Left colon (tissue), 2 donors: ENCODE measurements at regions not wholly inside any gene's neighbourhood (a gene's known extent, or its start where the extent isn't known, plus 50 kb on each side); places are given as distances from the start of the nearest gene placed in this dataset.

Source experiments
- ATAC-seq: fragments of 200-7000 bp; cut with Tn5 transposase; one replicate; pipeline ENCODE4 v1.9.1; 2020; ENCODE audit warnings: mild to moderate bottlenecking, moderate library complexity
- DNase-seq, 2 donors: peaks; one replicate each; pipeline ENCODE4 v3.0.0-alpha.2; 2020
- intact Hi-C, 2 donors: fragments of 100-400 bp; cut with DNase I in 1 of 2; cut with micrococcal nuclease in 1 of 2; formaldehyde crosslinking; loops; one replicate each; pipeline versions ENCODE4 v1.11.2 to v1.14.0; 2022; cut with DNase I, micrococcal nuclease
- donor health status: DM: no; HTN: no; CAD: no.
- donor health status: DM: yes; HTN: yes; CAD: no.

DNA sequence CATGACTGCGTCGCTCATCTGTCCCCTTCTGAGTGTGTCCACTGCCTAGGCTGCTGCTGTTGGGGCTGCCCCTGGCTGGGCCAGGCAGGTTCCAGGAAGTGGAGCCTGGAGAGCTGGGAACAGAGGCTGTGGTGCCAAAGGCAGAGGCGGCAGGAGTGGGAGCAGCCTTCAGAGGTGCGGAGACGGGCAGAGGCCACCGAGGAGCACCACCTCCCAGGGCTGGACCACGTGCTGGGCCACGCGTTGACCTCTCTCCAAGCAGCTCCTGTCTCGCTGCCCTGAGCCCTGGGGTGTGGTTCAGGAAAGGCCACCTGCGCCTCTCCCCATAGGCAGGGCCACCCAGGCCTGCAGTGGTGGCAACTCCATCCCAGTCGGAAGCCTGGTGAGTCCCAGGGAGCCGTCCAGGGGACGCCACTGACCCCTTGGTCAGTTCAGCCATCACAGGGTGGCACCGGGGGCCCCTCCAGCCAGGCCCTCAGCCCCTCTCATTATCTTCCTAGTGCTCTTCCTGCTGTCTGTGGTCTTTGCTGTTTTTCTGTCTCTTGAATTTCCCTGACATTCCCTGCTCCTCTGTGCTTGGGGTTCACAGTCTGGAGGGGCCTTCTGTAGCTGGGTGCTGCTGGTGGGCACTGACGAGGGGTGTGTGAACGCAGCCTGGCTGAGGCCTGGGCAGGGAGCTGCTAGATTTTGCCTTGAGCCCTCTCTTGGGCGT lies 122.8 kb upstream of the HS6ST1 start:
- intact Hi-C loops = no loop called here
- ATAC-seq (no peak), DNase-seq (peak in 1 of 2 donors; percentile 23)

DNA sequence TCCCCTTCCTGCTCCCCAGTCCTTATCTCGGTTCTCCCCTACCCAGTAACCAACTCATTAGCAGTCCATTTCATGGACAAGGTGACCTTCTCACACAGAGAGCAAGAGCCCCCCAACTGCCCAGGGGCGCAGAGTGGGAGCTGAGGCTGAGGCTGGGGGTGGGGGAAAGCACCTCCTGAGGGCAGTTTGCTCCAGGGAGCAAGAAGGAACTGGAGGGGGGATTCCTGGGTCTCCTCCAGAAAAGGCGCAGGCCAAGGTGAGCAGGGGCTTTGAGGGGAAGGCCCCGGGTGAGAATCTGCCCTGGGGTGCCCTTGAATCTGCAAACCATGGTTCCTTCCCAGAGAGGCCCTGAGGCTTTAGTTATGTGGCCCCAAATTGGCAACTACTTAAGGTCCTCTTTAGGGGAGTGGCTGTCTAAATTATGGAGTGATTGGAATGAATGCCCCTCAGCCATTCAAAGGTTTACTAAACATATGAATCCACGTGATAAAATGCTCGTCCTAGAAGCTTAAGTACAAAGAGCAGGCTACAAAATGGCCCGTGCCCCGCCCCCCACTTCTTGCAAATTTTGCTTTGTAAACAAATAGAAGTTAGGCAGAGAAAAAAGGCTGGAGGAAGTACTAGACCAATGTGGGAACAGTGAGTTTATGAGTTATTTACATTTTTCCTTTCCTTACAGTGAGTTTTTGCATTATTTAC lies 123.5 kb upstream of the HS6ST1 start:
- intact Hi-C loops = no loop called here
- ATAC-seq (peak; percentile 83), DNase-seq (peak; percentile 59 to 81)

DNA sequence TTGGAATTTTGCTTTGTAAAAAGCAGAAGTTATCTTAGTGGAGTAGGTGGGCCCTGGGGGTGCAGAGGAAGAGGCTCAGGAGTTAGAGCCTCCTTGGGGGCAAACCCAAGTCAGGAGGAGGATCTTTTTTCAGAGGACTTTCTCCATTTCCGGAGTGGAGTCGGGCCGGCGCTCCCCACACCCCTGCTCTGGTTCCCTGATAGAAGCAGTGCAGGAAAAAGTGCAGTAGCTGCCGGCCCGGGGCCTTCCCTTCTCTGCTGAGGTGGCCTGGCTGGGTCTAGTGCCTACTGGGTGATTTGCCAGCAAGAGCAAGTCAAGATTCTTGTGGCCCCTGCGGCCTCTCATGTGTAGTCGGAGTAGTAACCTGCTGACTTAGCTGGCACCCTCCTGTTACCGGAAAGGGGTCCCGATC lies 124.2 kb upstream of the HS6ST1 start:
- peak in 1 of 2 donors; percentile 14 for DNase-seq
- ATAC-seq = no peak
- intact Hi-C loops = no loop called here

DNA sequence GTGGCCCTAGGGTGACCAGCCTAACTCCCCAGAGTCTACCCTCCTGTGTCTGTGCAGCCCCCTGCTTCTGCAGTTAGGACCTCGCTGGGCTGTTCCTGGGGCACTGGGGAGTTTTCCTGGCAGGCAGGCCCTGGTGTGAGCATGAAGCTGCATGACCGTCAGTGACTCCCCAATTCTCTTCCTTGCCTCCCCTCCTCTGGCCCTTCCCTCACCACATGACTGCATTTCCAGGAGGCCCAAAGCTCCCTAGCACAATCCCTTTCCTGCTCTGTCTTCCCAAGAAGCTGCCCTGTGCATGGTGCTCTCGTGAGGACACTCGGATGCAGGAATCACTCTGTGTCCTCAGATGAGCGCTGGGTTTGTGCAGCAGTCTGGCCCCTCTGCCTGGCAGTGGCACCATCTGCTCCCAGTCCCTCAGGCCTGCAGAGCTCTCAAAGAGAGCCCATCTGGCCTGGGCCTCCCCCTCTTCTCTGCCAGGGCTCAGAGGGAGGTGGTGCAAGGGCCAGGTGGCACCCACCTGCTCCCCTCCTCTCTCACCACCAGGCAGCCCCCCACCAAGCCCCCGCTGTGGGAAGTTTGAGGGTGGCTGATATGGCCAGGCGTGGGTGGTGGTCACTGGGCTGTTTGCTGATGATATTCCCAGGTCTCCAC lies 125.6 kb upstream of the HS6ST1 start:
- no peak for ATAC-seq
- intact Hi-C loops = no loop called here
- no peak for DNase-seq

DNA sequence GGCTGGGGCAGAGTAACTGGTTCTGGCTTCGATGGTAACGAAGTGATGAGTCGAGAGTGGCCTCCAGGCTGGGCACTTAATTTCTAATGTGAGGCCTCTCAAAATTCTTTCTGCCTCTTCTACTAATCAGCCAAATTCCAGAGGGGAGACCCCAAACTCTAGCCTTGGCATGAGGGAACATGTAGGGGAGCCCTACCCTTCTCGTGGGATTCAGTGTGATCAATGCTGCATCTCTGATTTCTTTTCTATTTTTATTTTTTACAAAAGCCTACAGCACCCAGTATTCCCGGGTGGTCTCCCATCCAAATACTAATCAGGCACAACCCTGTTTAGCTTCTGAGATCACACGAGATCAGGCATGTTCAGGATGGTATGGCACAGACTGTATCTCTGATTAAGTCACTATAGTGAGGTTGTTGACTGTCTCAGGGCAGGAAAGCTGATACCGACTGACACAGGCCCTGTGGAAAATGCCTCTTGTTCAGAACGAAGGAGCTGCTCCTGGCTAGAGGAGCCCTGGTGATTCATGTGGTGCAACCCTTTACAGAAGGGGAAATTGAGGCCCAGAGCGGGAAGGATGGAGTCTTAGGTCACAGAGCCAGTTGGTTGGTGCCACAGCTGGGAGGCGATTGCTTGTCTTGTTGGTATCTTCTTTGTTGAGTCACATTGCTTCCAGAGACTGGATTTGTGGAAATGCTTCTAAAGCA lies 126.3 kb upstream of the HS6ST1 start:
- ATAC-seq (no peak), DNase-seq (no peak)
- intact Hi-C loops = no loop called here

GRCh38 chr2:128445523-128445900 lies 126.8 kb upstream of the HS6ST1 start:
- no peak for DNase-seq
- intact Hi-C loops = no loop called here
- ATAC-seq = no peak

DNA sequence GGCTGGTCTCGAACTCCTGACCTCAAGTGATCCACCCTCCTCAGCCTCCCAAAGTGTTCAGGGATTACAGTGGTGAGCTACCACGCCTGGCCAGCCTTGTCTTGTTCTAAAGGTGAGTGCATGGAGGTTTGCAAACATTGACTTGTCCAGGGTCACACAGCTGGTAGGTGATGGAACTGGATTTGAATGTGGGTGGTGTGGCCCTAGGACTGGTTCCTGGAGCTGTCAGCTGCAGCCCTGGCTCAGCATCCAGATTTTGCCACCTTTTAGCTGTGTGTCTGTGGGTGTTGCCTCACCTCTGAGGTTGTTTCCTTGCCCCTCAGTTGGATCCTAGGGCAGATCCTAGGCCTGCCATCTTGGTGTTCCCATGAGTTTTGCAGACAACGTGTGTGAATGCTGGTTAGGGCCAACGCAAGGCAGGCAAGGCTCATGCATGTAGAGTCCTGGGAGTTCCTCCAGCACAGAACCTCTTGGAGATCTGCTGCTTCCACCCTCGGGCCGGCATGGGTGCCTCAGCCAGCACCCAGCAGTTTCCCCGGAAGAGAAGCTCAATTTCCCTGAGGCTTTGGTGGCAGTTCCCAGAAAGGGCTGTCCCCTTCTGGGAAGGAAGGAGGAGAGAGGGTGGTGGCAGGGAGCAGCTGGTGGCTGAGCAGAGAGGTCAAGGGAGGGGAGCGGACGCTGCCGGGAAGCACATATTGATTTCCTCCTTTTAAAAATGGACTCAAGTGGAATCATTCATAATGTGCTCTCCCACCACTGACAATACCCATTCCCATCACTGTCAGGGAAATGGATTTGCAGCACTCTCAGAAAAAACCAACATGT lies 127.6 kb upstream of the HS6ST1 start:
- ATAC-seq = no peak
- no peak for DNase-seq
- intact Hi-C loops = no loop called here

DNA sequence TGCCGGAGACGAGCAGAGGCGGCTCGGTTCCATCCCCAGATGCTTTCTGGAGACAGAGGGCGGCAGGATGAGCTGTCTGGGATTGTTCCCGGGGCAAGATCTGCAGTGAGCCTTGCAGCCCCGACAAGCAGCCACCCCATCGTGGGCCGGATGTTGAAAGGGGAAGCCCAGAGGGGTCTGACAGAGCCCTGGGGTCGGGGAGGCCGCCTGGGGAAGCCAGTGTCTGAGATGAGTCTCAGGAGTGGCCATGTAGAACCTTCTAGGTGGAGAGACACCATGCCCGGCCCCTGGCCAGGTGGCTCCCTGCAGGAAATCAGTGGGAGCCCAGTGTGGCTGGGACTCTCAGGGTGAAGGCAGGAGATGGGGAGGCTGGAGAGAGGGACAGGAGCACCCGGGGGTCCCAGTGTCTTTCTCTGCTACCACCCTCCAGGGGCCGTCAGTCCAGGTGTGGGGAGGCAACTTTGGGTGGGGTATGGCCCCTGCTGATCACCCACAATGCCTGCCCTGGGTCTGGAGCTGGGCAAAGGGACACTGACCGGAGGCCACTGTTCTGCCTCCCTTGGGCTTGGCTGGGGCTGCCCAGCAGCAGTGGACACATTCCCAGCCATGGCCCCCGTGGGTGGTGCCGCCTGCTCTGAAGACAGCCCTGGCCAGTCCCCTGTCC lies 128.3 kb upstream of the HS6ST1 start:
- DNase-seq = no peak
- intact Hi-C loops = no loop called here
- no peak for ATAC-seq

DNA sequence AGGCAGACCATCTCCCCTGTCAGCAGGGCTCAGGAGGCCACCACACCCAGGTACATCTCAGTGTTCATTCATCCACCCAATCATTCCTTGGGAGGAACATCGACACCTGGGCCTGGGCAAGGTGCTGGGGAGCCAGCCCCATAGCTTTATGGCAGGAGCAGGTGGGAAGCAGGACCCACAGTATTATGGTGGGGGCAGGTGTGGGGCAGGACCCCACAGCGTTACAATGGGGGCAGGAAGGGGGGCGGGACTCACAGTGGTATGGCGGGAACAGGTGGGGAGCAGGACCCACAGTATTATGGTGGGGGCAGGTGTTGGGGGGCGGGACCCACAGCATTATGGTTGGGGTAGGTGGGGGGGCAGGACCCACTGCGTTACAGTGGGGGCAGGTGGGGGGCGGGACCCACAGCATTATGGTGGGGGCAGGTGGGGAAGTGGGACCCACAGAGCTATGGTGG lies 128.9 kb upstream of the HS6ST1 start:
- intact Hi-C loops = no loop called here
- ATAC-seq (no peak), DNase-seq (no peak)

GRCh38 chr2:128448331-128449225 lies 129.9 kb upstream of the HS6ST1 start:
- no peak for DNase-seq
- intact Hi-C loops = no loop called here
- ATAC-seq = no peak

- ATAC-seq (no peak), DNase-seq (no peak)
- intact Hi-C loops = no loop called here
Measured at GRCh38 chr2:128449226-128450061, 130.8 kb upstream of the HS6ST1 start.

DNA sequence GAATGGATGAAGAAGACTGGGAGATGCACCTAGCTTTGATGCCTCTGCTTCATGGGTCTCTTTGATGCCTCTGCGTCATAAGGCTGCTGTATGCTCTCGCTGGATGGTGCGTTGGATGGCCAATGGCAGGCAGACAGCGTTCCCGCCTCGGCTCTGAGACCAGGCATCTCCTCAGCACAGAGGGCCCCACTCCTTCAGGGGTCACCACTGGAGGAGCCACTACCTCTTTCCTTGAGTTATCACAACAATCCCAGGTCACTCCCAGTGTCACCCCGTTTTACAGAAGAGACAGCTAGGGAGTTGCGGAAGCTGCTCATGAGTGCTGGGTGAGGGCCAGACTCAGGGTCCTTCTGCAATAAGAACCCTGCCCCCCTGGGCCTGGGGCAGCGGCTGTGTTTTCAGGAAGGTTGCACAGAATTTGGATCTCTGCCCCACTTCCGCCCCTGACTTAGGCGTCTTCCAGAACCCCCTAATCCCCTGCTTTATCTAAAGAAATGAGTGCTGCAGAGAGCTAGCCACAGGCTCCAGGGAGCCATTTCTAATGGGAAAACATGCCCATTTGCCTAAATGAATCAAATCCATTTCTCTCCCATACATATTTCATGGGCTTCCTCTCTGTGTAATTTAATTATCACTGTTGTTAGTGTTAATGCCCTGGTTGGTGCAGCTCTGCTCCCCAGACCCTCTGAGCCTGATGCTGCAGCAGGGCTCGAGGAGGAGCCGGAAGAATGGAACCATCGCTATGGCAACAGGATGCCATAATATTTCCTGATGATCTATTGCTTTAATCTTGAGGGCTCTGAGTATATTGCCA lies 131.8 kb upstream of the HS6ST1 start:
- intact Hi-C loops = no loop called here
- no peak for ATAC-seq
- DNase-seq = no peak

GRCh38 chr2:128451084-128452023 lies 132.7 kb upstream of the HS6ST1 start:
- no peak for DNase-seq
- intact Hi-C loops = no loop called here
- no peak for ATAC-seq

DNA sequence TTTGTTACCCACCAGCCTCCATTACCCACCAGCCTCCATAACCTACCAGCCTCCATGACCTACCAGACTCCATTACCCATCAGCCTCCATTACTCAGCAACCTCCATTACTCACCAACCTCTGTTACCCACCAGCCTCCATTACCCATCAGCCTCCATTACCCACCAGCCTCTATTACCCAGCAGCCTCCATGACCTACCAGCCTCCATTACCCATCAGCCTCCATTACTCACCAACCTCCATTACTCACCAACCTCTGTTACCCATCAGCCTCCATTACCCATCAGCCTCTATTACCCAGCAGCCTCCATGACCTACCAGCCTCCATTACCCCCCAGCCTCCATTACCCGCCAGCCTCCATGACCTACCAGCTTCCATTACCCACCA lies 133.3 kb upstream of the HS6ST1 start:
- intact Hi-C loops = no loop called here
- ATAC-seq (no peak), DNase-seq (no peak)
